Keratinocyte (primary cell): ENCODE measurements at regions not wholly inside any gene's neighbourhood (a gene's known extent, or its start where the extent isn't known, plus 50 kb on each side); places are given as distances from the start of the nearest gene placed in this dataset.

ENCODE experiments used
- DNase-seq: peaks from one replicate; pipeline ENCODE4 v3.0.0-alpha.2; 2011; ENCODE audit warnings: low read depth, missing footprints, low spot score
- FAIRE-seq: peaks from 2 replicates; lab custom pipeline; 2011; peaks lifted over from hg19 to GRCh38; lab: Jason Lieb, UNC
- H2AFZ ChIP-seq: 2 replicates; pipeline ENCODE4 v1.6.0; 2012; ENCODE audit warnings: low read length, control low read depth, inconsistent platforms; ENCODE audit not compliant: control insufficient read depth
- H3K27ac ChIP-seq: 2 replicates; pipeline ENCODE4 v1.5.1; 2011; ENCODE audit warnings: low read length; ENCODE audit not compliant: control insufficient read depth, insufficient read depth
- H3K27me3 ChIP-seq: 3 replicates; pipeline ENCODE4 v1.6.0; 2011; ENCODE audit warnings: low read length; ENCODE audit not compliant: control insufficient read depth, insufficient read depth; ENCODE audit errors: extremely low read depth
- H3K36me3 ChIP-seq, 2 experiments: 2 replicates in 1 of 2; 3 replicates in 1 of 2; pipeline ENCODE4 v1.5.1; 2011; ENCODE audit warnings: low read length in 2 of 2, mild to moderate bottlenecking in 1 of 2; ENCODE audit not compliant: control insufficient read depth in 2 of 2, insufficient read depth in 2 of 2; ENCODE audit errors: extremely low read depth in 1 of 2
- H3K4me1 ChIP-seq: 3 replicates; pipeline ENCODE4 v1.5.1; 2011; ENCODE audit warnings: low read length; ENCODE audit not compliant: control insufficient read depth, insufficient read depth; ENCODE audit errors: extremely low read depth
- H3K4me2 ChIP-seq: 3 replicates; pipeline ENCODE4 v1.6.0; 2011; ENCODE audit warnings: low read depth, low read length; ENCODE audit not compliant: control insufficient read depth, insufficient read depth; ENCODE audit errors: extremely low read depth
- H3K4me3 ChIP-seq, 3 experiments: fragments of 200-600 bp in 1 of 3; sonication (generic) in 1 of 3; 2 replicates in 2 of 3; 3 replicates in 1 of 3; pipeline ENCODE4 v1.5.1; 2011 to 2016; ENCODE audit warnings: low read length in 3 of 3, mild to moderate bottlenecking in 3 of 3, control low read depth in 2 of 3, inconsistent platforms in 1 of 3, low read depth in 1 of 3, mixed read lengths in 1 of 3, mixed run types in 1 of 3, moderate library complexity in 1 of 3; ENCODE audit not compliant: control insufficient read depth in 2 of 3, insufficient read depth in 2 of 3; ENCODE audit errors: extremely low read depth in 1 of 3
- H3K79me2 ChIP-seq: 2 replicates; pipeline ENCODE4 v1.6.0; 2012; ENCODE audit warnings: low read length; ENCODE audit not compliant: control insufficient read depth, insufficient read depth
- H3K9ac ChIP-seq: 3 replicates; pipeline ENCODE4 v1.6.0; 2011; ENCODE audit warnings: low read length; ENCODE audit not compliant: control insufficient read depth, insufficient read depth; ENCODE audit errors: extremely low read depth
- H3K9me1 ChIP-seq: 3 replicates; pipeline ENCODE4 v1.6.0; 2011; ENCODE audit warnings: low read length; ENCODE audit not compliant: control insufficient read depth, insufficient read depth; ENCODE audit errors: extremely low read depth
- H3K9me3 ChIP-seq: 2 replicates; pipeline ENCODE4 v1.5.1; 2012; ENCODE audit warnings: low read depth, low read length; ENCODE audit not compliant: control insufficient read depth
- H4K20me1 ChIP-seq: 3 replicates; pipeline ENCODE4 v1.6.0; 2011; ENCODE audit warnings: low read length; ENCODE audit not compliant: control insufficient read depth, insufficient read depth; ENCODE audit errors: extremely low read depth
- EZH2 ChIP-seq: IDR thresholded peaks from one replicate; pipeline ENCODE4 v1.6.1; 2012; ENCODE audit warnings: inconsistent platforms, mild to moderate bottlenecking, low read length, moderate library complexity
- dilution Hi-C: fragments of 300-500 bp; cut with MboI; formaldehyde crosslinking; loops from one replicate; pipeline ENCODE4 v1.7.0; 2020; ENCODE audit warnings: low sequenced_read_pairs; ENCODE audit not compliant: extremely low pct_ligation_motif_present
- TF ChIP-seq, protein P1 (sequence below), 3 experiments: IDR thresholded peaks in 1 of 3; conservative IDR thresholded peaks in 1 of 3; optimal IDR thresholded peaks in 1 of 3; 2 replicates in 2 of 3; 3 replicates in 1 of 3; pipeline versions ENCODE3 to v1.5.1; 2011; ENCODE audit warnings: low read length in 3 of 3, mild to moderate bottlenecking in 3 of 3, moderate library complexity in 2 of 3, control low read depth in 1 of 3, inconsistent platforms in 1 of 3; ENCODE audit not compliant: insufficient read depth in 2 of 3; ENCODE audit errors: extremely low read depth in 1 of 3

GRCh38 chrX:20980426-20980825, 393.8 kb upstream of the CNKSR2 start:
- TF ChIP-seq, protein P1, sequence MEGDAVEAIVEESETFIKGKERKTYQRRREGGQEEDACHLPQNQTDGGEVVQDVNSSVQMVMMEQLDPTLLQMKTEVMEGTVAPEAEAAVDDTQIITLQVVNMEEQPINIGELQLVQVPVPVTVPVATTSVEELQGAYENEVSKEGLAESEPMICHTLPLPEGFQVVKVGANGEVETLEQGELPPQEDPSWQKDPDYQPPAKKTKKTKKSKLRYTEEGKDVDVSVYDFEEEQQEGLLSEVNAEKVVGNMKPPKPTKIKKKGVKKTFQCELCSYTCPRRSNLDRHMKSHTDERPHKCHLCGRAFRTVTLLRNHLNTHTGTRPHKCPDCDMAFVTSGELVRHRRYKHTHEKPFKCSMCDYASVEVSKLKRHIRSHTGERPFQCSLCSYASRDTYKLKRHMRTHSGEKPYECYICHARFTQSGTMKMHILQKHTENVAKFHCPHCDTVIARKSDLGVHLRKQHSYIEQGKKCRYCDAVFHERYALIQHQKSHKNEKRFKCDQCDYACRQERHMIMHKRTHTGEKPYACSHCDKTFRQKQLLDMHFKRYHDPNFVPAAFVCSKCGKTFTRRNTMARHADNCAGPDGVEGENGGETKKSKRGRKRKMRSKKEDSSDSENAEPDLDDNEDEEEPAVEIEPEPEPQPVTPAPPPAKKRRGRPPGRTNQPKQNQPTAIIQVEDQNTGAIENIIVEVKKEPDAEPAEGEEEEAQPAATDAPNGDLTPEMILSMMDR (optimal IDR thresholded peaks at IDR 0.05 in 1 of 3, IDR thresholded peaks at IDR 0.05 in 1 of 3, conservative IDR thresholded peaks at IDR 0.05 in 1 of 3; ENCODE audit: extremely low read depth in 1 of 3, insufficient read depth in 2 of 3, low read length in 3 of 3) = no peak
- TF ChIP-seq EZH2 = no peak
- H3K9me3 ChIP-seq = peaks cover 2% of the 10 kb centered on the region
- no peaks in the 10 kb centered on the region for H3K36me3 ChIP-seq
- H3K4me3 ChIP-seq = no peak overlapping the region
- no peaks in the 10 kb centered on the region for H4K20me1 ChIP-seq
- no peaks in the 10 kb centered on the region for H3K9me1 ChIP-seq
- no peaks in the 10 kb centered on the region for H3K4me1 ChIP-seq
- no peak overlapping the region for H2AFZ ChIP-seq
- no peaks in the 10 kb centered on the region for H3K27me3 ChIP-seq
- DNase-seq = no peak
- H3K79me2 ChIP-seq = no peaks in the 10 kb centered on the region
- H3K9ac ChIP-seq = no peak overlapping the region
- no peak overlapping the region for H3K4me2 ChIP-seq
- dilution Hi-C loops = no loop called here
- FAIRE-seq = no peak
- H3K27ac ChIP-seq = no peak overlapping the region

DNA sequence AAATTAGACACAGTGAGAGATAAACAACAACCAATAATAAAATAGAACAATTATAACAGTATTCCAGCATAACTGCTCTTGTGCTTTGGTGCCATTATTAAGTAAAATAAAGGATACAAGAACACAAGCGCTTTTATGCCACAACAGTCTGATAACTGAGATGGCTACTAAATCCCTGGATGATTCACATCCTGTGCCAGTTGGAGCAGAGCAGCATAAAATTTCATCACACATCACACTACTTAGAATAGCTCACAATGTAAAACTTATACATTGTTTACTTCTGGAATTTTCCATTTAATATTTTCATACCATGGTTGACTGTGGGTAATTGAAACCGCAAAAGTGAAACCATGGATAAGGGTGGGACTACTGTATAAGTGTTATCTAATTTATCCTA, 399.9 kb upstream of the CNKSR2 start:
- Histone ChIP-seq H3K36me3 (no peaks in the 10 kb centered on the region), H4K20me1 (no peaks in the 10 kb centered on the region), H3K79me2 (no peaks in the 10 kb centered on the region), H3K9me1 (no peaks in the 10 kb centered on the region), H3K9me3 (no peaks in the 10 kb centered on the region), H3K9ac (no peak overlapping the region), H3K4me1 (no peaks in the 10 kb centered on the region), H3K27ac (no peak overlapping the region), H3K4me3 (no peak overlapping the region), H3K27me3 (no peaks in the 10 kb centered on the region), H3K4me2 (no peak overlapping the region), H2AFZ (no peak overlapping the region)
- DNase-seq (no peak), FAIRE-seq (no peak)
- dilution Hi-C loops = no loop called here
- TF ChIP-seq, protein P1 (optimal IDR thresholded peaks at IDR 0.05 in 1 of 3, IDR thresholded peaks at IDR 0.05 in 1 of 3, conservative IDR thresholded peaks at IDR 0.05 in 1 of 3; ENCODE audit: extremely low read depth in 1 of 3, insufficient read depth in 2 of 3, low read length in 3 of 3) = no peak
- no peak for TF ChIP-seq EZH2
